ENCODE measurements at regions not wholly inside any gene's neighbourhood (a gene's known extent, or its start where the extent isn't known, plus 50 kb on each side); places are given as distances from the start of the nearest gene placed in this dataset.

GRCh38 chr4:22870847-22871449 is 178.2 kb downstream of the GBA3 start:
- no peak for DNase-seq (ENCODE audit: low spot score)

- no peak for DNase-seq (ENCODE audit: low spot score)
Measured at GRCh38 chr4:22869235-22869634, 176.5 kb downstream of the GBA3 start.
